AG04449 (cell line): ENCODE measurements at regions not wholly inside any gene's neighbourhood (a gene's known extent, or its start where the extent isn't known, plus 50 kb on each side); places are given as distances from the start of the nearest gene placed in this dataset.
"Not testable (repeated sequence)": the region's sequence is repeated elsewhere in the genome, so short reads cannot be mapped to it uniquely, and the experiment has no call there.

Experiments
- CTCF ChIA-PET: fragments of 350-600 bp; formaldehyde crosslinking; extraction: SDS; loops from one replicate; lab custom pipeline; 2021; ENCODE audit warnings: antibody characterized with exemption; lab: Yijun Ruan, JAX
- POLR2A ChIA-PET: fragments of 400-600, 350-600 bp; formaldehyde crosslinking; extraction: SDS; loops from one replicate; lab custom pipeline; 2020; ENCODE audit warnings: antibody characterized with exemption, inconsistent platforms; lab: Yijun Ruan, JAX
- DNase-seq: peaks from one replicate; pipeline ENCODE4 v3.0.0-alpha.2; 2010; ENCODE audit warnings: low read depth, low spot score
- H3K4me3 ChIP-seq: 2 replicates; pipeline ENCODE4 v1.5.1; 2011; ENCODE audit warnings: low read depth, mild to moderate bottlenecking, control low read depth, low read length
- CTCF ChIP-seq: IDR thresholded peaks from one replicate; pipeline ENCODE4 v1.5.1; 2011; ENCODE audit warnings: mild to moderate bottlenecking, moderate library complexity, low read length, control low read depth, inconsistent platforms; ENCODE audit not compliant: insufficient read depth; ENCODE audit errors: missing control alignments

DNA sequence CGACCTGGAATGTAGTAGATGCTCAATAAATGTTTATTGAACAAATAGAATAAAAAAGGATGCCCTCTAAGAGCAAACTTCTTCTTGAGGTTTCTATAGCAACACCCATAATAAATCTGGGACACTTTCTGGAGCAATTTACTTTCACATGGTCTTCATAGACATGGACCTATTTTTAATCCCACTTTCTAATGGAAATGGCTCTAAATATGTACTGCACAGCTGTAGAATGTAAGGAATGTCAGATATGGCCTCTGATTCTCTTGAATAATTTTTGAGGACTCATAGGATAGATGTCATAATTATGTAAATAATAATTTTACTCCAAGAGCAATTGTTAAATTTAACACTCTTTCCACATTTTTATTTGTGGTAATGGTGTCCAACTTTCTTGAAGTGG is 133.5 kb upstream of the DAAM1 start:
- no peak overlapping the region for H3K4me3 ChIP-seq
- no peak for DNase-seq
- ChIA-PET CTCF (interaction anchor here (0.5 to 2.4 kb wide), 50 partner anchors 10 to 627 kb away, joined by 3 to 42 read pairs (median 4); partner anchors contain the start of genes KIAA0586 and TIMM9), POLR2A (no interaction called here)
- TF ChIP-seq CTCF: no peak

GRCh38 chr14:59055439-59056045 is 132.9 kb upstream of the DAAM1 start:
- TF ChIP-seq CTCF: peak; percentile 57
- peak; percentile 5 for DNase-seq
- H3K4me3 ChIP-seq: no peak overlapping the region
- POLR2A ChIA-PET: no interaction called here
- CTCF ChIA-PET: interaction anchor here (0.5 to 2.4 kb wide), 51 partner anchors 9 to 628 kb away, joined by 3 to 42 read pairs (median 4); partner anchors contain the start of genes KIAA0586 and TIMM9

- CTCF ChIA-PET: interaction anchor here (0.7 to 1.9 kb wide), 8 partner anchors 8 to 556 kb away, joined by 3 to 17 read pairs (median 4); partner anchors contain the start of gene DACT1
- no peak overlapping the region for H3K4me3 ChIP-seq
- TF ChIP-seq CTCF: no peak
- DNase-seq: no peak
- POLR2A ChIA-PET: no interaction called here
These were observed 130.9 kb upstream of the DAAM1 start for GRCh38 chr14:59057551-59057950.

GRCh38 chr14:59058776-59059175 is 129.7 kb upstream of the DAAM1 start:
- CTCF ChIA-PET, H3K4me3 ChIP-seq, DNase-seq, POLR2A ChIA-PET: not testable (repeated sequence)

GRCh38 chr14:59060841-59061240 is 127.6 kb upstream of the DAAM1 start:
- POLR2A ChIA-PET: no interaction called here
- DNase-seq: no peak
- no peak overlapping the region for H3K4me3 ChIP-seq
- CTCF ChIA-PET: interaction anchor here (0.6 to 1.2 kb wide), 5 partner anchors 33 to 559 kb away, joined by 3 to 4 read pairs (median 3); no protein-coding TSS in a partner anchor
- no peak for TF ChIP-seq CTCF

- POLR2A ChIA-PET: no interaction called here
- CTCF ChIA-PET: interaction anchor here (0.6 to 1.2 kb wide), 4 partner anchors 41 to 560 kb away, joined by 3 to 4 read pairs (median 3); no protein-coding TSS in a partner anchor
These were observed 127.2 kb upstream of the DAAM1 start for GRCh38 chr14:59061292-59061691.

More at GRCh38 chr14:59061292-59061691, 127.2 kb upstream of the DAAM1 start:
- TF ChIP-seq CTCF: no peak
- no peak overlapping the region for H3K4me3 ChIP-seq
- DNase-seq: no peak
